MM.1S (cell line): ENCODE measurements at regions not wholly inside any gene's neighbourhood (a gene's known extent, or its start where the extent isn't known, plus 50 kb on each side); places are given as distances from the start of the nearest gene placed in this dataset.

Experiments
- CTCF ChIP-seq: fragments of 300-600 bp; sonication (generic); IDR thresholded peaks from 2 replicates; pipeline ENCODE4 v1.5.1; 2016; ENCODE audit warnings: antibody characterized with exemption, low read length, mixed read lengths
- EZH2 ChIP-seq: fragments of 300-600 bp; sonication (generic); optimal IDR thresholded peaks from 2 replicates; pipeline ENCODE3; 2017; ENCODE audit warnings: low read depth, mild to moderate bottlenecking, antibody characterized with exemption, low read length, mixed read lengths
- EZH2phosphoT487 ChIP-seq: fragments of 300-600 bp; sonication (generic); IDR thresholded peaks from 2 replicates; pipeline ENCODE4 v1.6.1; 2018; ENCODE audit warnings: antibody characterized with exemption, low read length

GRCh38 chr2:157059036-157059435 is 198.5 kb upstream of the GALNT5 start:
- no peak for TF ChIP-seq CTCF
- TF ChIP-seq EZH2 = no peak
- TF ChIP-seq EZH2phosphoT487 = no peak
